K562 (cell line): ENCODE measurements at regions not wholly inside any gene's neighbourhood (a gene's known extent, or its start where the extent isn't known, plus 50 kb on each side); places are given as distances from the start of the nearest gene placed in this dataset.

Experiments used
- ATAC-seq: fragments of 200-7000 bp; cut with Tn5 transposase; 3 replicates; pipeline ENCODE4 v1.9.1; 2020; ENCODE audit warnings: moderate library complexity
- BruUV-seq: library from RNA; stranded (reverse); fragments of 400-500 nt; replicated peaks from 2 replicates; lab custom pipeline; 2021; lab: Mats Ljungman, UMichigan
- CTCF ChIA-PET: fragments of 300-600 bp; formaldehyde crosslinking; extraction: SDS; loops from one replicate; lab custom pipeline; 2021; ENCODE audit warnings: low intra/inter-chr PET ratio; lab: Yijun Ruan, JAX
- POLR2A ChIA-PET: fragments of 300-600, 350-650 bp; sonication (Branson Sonifier 250); formaldehyde crosslinking; extraction: SDS; loops from one replicate; lab custom pipeline; 2021; ENCODE audit warnings: antibody characterized with exemption, inconsistent platforms; lab: Yijun Ruan, JAX
- DNase-seq, 4 experiments: peaks; one replicate each; pipeline versions ENCODE4 v3.0.0 to v3.0.0-alpha.2; 2011 to 2018; ENCODE audit warnings: low spot score in 3 of 4, mixed read lengths in 3 of 4; ENCODE audit errors: extremely low read depth in 1 of 4
- FAIRE-seq: peaks from 2 replicates; lab custom pipeline; 2011; peaks lifted over from hg19 to GRCh38; lab: Jason Lieb, UNC
- H2AFZ ChIP-seq: 2 replicates; pipeline ENCODE4 v1.6.0; 2011; ENCODE audit warnings: low read depth, low read length, control low read depth, inconsistent platforms
- H3K27ac ChIP-seq: fragments of 200-600 bp; 3 replicates; pipeline ENCODE4 v1.8.0; 2011; ENCODE audit warnings: low read depth, mild to moderate bottlenecking, control low read depth, inconsistent platforms, low read length, moderate library complexity, mixed read lengths; ENCODE audit errors: extremely low read depth
- H3K27me3 ChIP-seq, 2 experiments: fragments of 300-600 bp in 1 of 2; 2 replicates in 1 of 2; 3 replicates in 1 of 2; pipeline versions ENCODE4 v1.6.0 to v1.8.0; 2011; ENCODE audit warnings: inconsistent platforms in 2 of 2, low read length in 2 of 2, mild to moderate bottlenecking in 1 of 2, mixed read lengths in 1 of 2, moderate library complexity in 1 of 2; ENCODE audit not compliant: control insufficient read depth in 2 of 2, insufficient read depth in 2 of 2
- H3K36me3 ChIP-seq: fragments of 300-600 bp; 3 replicates; pipeline ENCODE4 v1.8.0; 2011; ENCODE audit warnings: mild to moderate bottlenecking, low read length, inconsistent platforms; ENCODE audit not compliant: control insufficient read depth, insufficient read depth
- H3K4me1 ChIP-seq, 2 experiments: fragments of 200-600 bp in 1 of 2; replicated peaks in 1 of 2; 2 replicates in 1 of 2; 3 replicates in 1 of 2; pipeline versions ENCODE4 v1.5.1 to v1.8.0; 2011; ENCODE audit warnings: inconsistent platforms in 2 of 2, low read length in 2 of 2, mild to moderate bottlenecking in 1 of 2, mixed read lengths in 1 of 2, moderate library complexity in 1 of 2; ENCODE audit not compliant: control insufficient read depth in 2 of 2, insufficient read depth in 2 of 2
- H3K4me2 ChIP-seq: 2 replicates; pipeline ENCODE4 v1.6.1; 2011; ENCODE audit warnings: low read length, control low read depth, inconsistent platforms, mixed read lengths; ENCODE audit not compliant: insufficient read depth
- H3K4me3 ChIP-seq: fragments of 200-600 bp; sonication (generic), shearing (Covaris generic); 2 replicates; pipeline ENCODE4 v1.5.1; 2016; ENCODE audit warnings: control low read depth, inconsistent platforms
- H3K79me2 ChIP-seq: fragments of 200-600 bp; 3 replicates; pipeline ENCODE4 v1.8.0; 2011; ENCODE audit warnings: low read length, inconsistent platforms; ENCODE audit not compliant: control insufficient read depth, insufficient read depth
- H3K9ac ChIP-seq, 2 experiments: 2 replicates each; pipeline versions ENCODE4 v1.6.0 to v1.6.1; 2011; ENCODE audit warnings: low read depth in 2 of 2, low read length in 2 of 2, control low read depth in 1 of 2, inconsistent platforms in 1 of 2, mild to moderate bottlenecking in 1 of 2, mixed read lengths in 1 of 2; ENCODE audit not compliant: insufficient read depth in 1 of 2
- H3K9me1 ChIP-seq: one replicate; pipeline ENCODE4 v1.6.0; 2011; ENCODE audit warnings: inconsistent platforms, mild to moderate bottlenecking, low read length, moderate library complexity; ENCODE audit not compliant: control insufficient read depth, insufficient read depth
- H3K9me3 ChIP-seq: replicated peaks from 2 replicates; pipeline ENCODE4 v1.5.1; 2011; ENCODE audit warnings: low read depth, low read length, inconsistent platforms; ENCODE audit not compliant: control insufficient read depth, insufficient read depth
- H4K20me1 ChIP-seq: replicated peaks from 2 replicates; pipeline ENCODE4 v1.6.1; 2011; ENCODE audit warnings: low read length, inconsistent platforms, mixed read lengths; ENCODE audit not compliant: control insufficient read depth, insufficient read depth
- ATF4 ChIP-seq: fragments of 450-650 bp; formaldehyde crosslinking; IDR thresholded peaks from 2 replicates; pipeline ENCODE4 v1.4.0; 2022; ENCODE audit warnings: mild to moderate bottlenecking, moderate library complexity
- CCAR2 ChIP-seq: fragments of 200-400 bp; formaldehyde crosslinking; IDR thresholded peaks from 2 replicates; pipeline ENCODE4 v1.6.1; 2017; ENCODE audit warnings: mild to moderate bottlenecking, low read depth, low read length
- CTCFL ChIP-seq: IDR thresholded peaks from 2 replicates; pipeline ENCODE4 v1.6.1; 2011; ENCODE audit warnings: borderline replicate concordance, low read depth, mild to moderate bottlenecking, moderate library complexity, low read length; ENCODE audit not compliant: insufficient read depth, poor library complexity, severe bottlenecking
- E2F1 ChIP-seq: sonication (generic); formaldehyde crosslinking; IDR thresholded peaks from 2 replicates; pipeline ENCODE4 v1.8.1; 2023; ENCODE audit warnings: mild to moderate bottlenecking, missing genetic modification reagents, moderate library complexity
- IFI16 ChIP-seq: fragments of 250-450 bp; sonication (Bioruptor Pico); IDR thresholded peaks from 2 replicates; pipeline ENCODE4 v2.1.2; 2022; ENCODE audit warnings: mild to moderate bottlenecking, inconsistent platforms
- PCBP1 ChIP-seq: fragments of 200-400 bp; formaldehyde crosslinking; IDR thresholded peaks from 2 replicates; pipeline ENCODE4 v1.6.1; 2018; ENCODE audit warnings: mild to moderate bottlenecking, low read depth, low read length; ENCODE audit not compliant: poor library complexity, severe bottlenecking
- SOX6 ChIP-seq: fragments of 450-650 bp; IDR thresholded peaks from 2 replicates; pipeline ENCODE4 v1.6.1; 2014; ENCODE audit warnings: mild to moderate bottlenecking
- ZNF212 ChIP-seq: fragments of 450-650 bp; formaldehyde crosslinking; IDR thresholded peaks from 2 replicates; pipeline ENCODE4 v1.4.0; 2020; ENCODE audit warnings: mild to moderate bottlenecking
- ZNF318 ChIP-seq, 2 experiments: fragments of 450-650 bp; IDR thresholded peaks; 2 replicates each; pipeline ENCODE4 v1.6.1; 2016; ENCODE audit warnings: mild to moderate bottlenecking in 2 of 2, borderline replicate concordance in 1 of 2, low read depth in 1 of 2, moderate library complexity in 1 of 2
- ZNF57 ChIP-seq: fragments of 450-650 bp; formaldehyde crosslinking; IDR thresholded peaks from 2 replicates; pipeline ENCODE4 v1.4.0; 2020; ENCODE audit warnings: mild to moderate bottlenecking, moderate library complexity
- WGBS: fragments of 100-300 bp; shearing (Covaris generic); methylation state at CpG from one replicate; pipeline ENCODE4 v1.1.6; 2016; ENCODE audit warnings: low coverage, mixed read lengths; ENCODE audit not compliant: insufficient coverage; ENCODE audit errors: missing lambda C conversion rate; 5-methylcytosine and 5-hydroxymethylcytosine counted together
- in situ Hi-C: fragments of 300-500 bp; cut with MboI; formaldehyde crosslinking; loops from 4 replicates; pipeline ENCODE4 v1.15.0; 2018; ENCODE audit warnings: inconsistent platforms, mixed read lengths
- intact Hi-C: fragments of 100-400 bp; cut with micrococcal nuclease; formaldehyde crosslinking; loops from 2 replicates; pipeline ENCODE4 v1.14.2; 2022

GRCh38 chr4:83205760-83206159 is 78.8 kb downstream of the COQ2 start:
- H3K4me3 ChIP-seq = no peak overlapping the region
- FAIRE-seq = no peak
- H3K27ac ChIP-seq = no peak overlapping the region
- no peak overlapping the region for H2AFZ ChIP-seq
- H4K20me1 ChIP-seq = no peaks in the 10 kb centered on the region
- no peak for DNase-seq
- BruUV-seq = no TSS peak
- ATAC-seq = no peak
- in situ Hi-C loops = no loop called here
- no peaks in the 10 kb centered on the region for H3K36me3 ChIP-seq
- intact Hi-C loops = no loop called here
- H3K79me2 ChIP-seq = no peaks in the 10 kb centered on the region
- no peaks in the 10 kb centered on the region for H3K9me1 ChIP-seq
- H3K4me2 ChIP-seq = no peak overlapping the region
- CTCF ChIA-PET = no interaction called here
- 0 out of 2 replicates have a peak, but pooled peaks cover 3% of the 10 kb centered on the region for H3K9me3 ChIP-seq
- peaks cover 4 to 11% of the 10 kb centered on the region in 2 experiments; a peak in 2 of 5 replicates for H3K27me3 ChIP-seq
- 0% methylated on average over 2 of the region's 2 CpGs for WGBS
- H3K9ac ChIP-seq = no peak overlapping the region
- no peaks in the 10 kb centered on the region for H3K4me1 ChIP-seq
- POLR2A ChIA-PET = no interaction called here
- TF ChIP-seq ZNF57 (CRISPR knock-in tag) (no peak), ZNF212 (CRISPR knock-in tag) (no peak), ZNF318 (IDR thresholded peaks at IDR 0.05; ENCODE audit: borderline replicate concordance in 1 of 2, low read depth in 1 of 2) (no peak), CTCFL (no peak), E2F1 (CRISPR knock-in tag) (no peak), CCAR2 (no peak), ATF4 (no peak), SOX6 (no peak), IFI16 (CRISPR knock-in tag) (no peak), PCBP1 (no peak)
